Vagina (tissue), 2 donors: ENCODE measurements at regions not wholly inside any gene's neighbourhood (a gene's known extent, or its start where the extent isn't known, plus 50 kb on each side); places are given as distances from the start of the nearest gene placed in this dataset.

ENCODE experiments used
- DNase-seq, 2 donors: peaks; one replicate each; pipeline ENCODE4 v3.0.0-alpha.2; 2017; ENCODE audit errors: extremely low spot score in 2 of 2
- H3K27ac ChIP-seq: fragments of 200-600 bp; sonication (generic); one replicate; pipeline ENCODE4 v1.5.1; 2019
- H3K27me3 ChIP-seq: fragments of 200-600 bp; sonication (generic); one replicate; pipeline ENCODE4 v1.5.1; 2019
- H3K36me3 ChIP-seq, 2 donors: fragments of 200-600 bp; sonication (generic); one replicate each; pipeline ENCODE4 v1.5.1; 2017 to 2019
- H3K4me1 ChIP-seq: fragments of 200-600 bp; sonication (generic); one replicate; pipeline ENCODE4 v1.5.1; 2019
- H3K4me3 ChIP-seq, 2 donors: fragments of 200-600 bp; sonication (generic); 1 replicate in 1 of 2; 2 replicates in 1 of 2; pipeline ENCODE4 v1.5.1; 2016 to 2019
- H3K9me3 ChIP-seq: fragments of 200-600 bp; sonication (generic); one replicate; pipeline ENCODE4 v1.5.1; 2019
- CTCF ChIP-seq, 3 experiments: fragments of 450-650 bp in 2 of 3; fragments of 200-600 bp in 1 of 3; sonication (generic) in 1 of 3; IDR thresholded peaks; one replicate each; pipeline ENCODE4 v1.5.1; 2017 to 2019; ENCODE audit warnings: antibody characterized with exemption in 3 of 3, mild to moderate bottlenecking in 2 of 3, moderate library complexity in 2 of 3
- POLR2A ChIP-seq, 2 donors: fragments of 450-650 bp; IDR thresholded peaks; one replicate each; pipeline ENCODE4 v1.6.1; 2017; ENCODE audit warnings: antibody characterized with exemption in 2 of 2, mild to moderate bottlenecking in 2 of 2, moderate library complexity in 2 of 2
- POLR2AphosphoS5 ChIP-seq, 2 donors: sonication (generic); formaldehyde crosslinking; IDR thresholded peaks; one replicate each; pipeline ENCODE4 v1.9.0; 2017; ENCODE audit warnings: antibody characterized with exemption in 2 of 2, mild to moderate bottlenecking in 2 of 2, low read depth in 1 of 2; ENCODE audit not compliant: insufficient read depth in 1 of 2
- intact Hi-C: fragments of 100-400 bp; cut with DNase I; formaldehyde crosslinking; loops from one replicate; pipeline ENCODE4 v1.15.1; 2023

DNA sequence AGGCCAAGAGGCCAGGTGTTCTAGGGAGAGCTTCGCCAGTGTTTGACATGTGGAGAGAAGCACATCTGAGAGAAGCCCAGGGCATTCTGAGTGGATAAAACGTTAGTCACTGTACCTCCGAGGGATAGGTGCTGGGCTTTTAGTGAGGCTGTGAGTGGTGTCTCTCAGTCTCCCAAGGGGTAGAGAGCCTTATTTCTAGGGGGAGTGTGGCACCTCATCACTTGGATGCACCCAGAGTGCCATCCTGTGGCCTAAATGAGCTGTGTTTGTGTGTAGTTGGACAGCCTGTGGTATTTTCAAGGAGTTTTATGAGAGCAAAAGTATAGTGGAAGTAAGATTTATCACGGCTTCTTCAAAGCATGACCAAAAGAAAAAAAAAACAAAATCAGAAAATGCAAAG is 1046.9 kb upstream of the WWC1 start:
- no peak for DNase-seq
- Histone ChIP-seq H3K4me1 (no peaks in the 10 kb centered on the region), H3K27me3 (no peaks in the 10 kb centered on the region), H3K27ac (no peak overlapping the region), H3K9me3 (no peaks in the 10 kb centered on the region), H3K4me3 (no peak overlapping the region), H3K36me3 (no peaks in the 10 kb centered on the region)
- TF ChIP-seq POLR2AphosphoS5 (IDR thresholded peaks at IDR 0.05; ENCODE audit: insufficient read depth in 1 of 2, low read depth in 1 of 2) (no peak), CTCF (IDR thresholded peaks at IDR 0.05) (no peak), POLR2A (IDR thresholded peaks at IDR 0.05) (no peak)
- intact Hi-C loops, result no loop called here

DNA sequence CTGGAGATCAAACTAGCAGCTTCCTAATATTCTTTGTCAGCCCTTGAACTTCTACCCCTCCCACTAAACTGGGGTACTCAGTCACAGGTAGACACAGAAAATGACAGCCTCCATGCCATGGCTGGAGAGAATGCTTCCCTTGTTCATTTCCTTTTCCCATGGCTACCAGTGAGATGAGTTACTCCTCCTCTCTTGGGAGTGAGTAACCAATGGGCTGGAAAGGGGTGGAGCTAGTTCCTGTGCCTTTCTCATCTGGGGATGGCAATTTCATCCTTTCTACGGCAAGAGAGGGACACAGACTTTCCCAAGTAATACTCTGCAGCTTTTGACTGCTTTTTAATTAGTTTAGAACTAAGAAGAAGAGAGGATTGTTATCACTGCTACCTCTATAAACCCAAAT is 1045.6 kb upstream of the WWC1 start:
- Histone ChIP-seq H3K36me3 (no peaks in the 10 kb centered on the region), H3K9me3 (no peaks in the 10 kb centered on the region)
- intact Hi-C loops, result no loop called here

GRCh38 chr5:167247816-167248215 is 1043.6 kb upstream of the WWC1 start:
- no peak for DNase-seq
- Histone ChIP-seq H3K9me3 (no peaks in the 10 kb centered on the region), H3K36me3 (no peaks in the 10 kb centered on the region), H3K27me3 (no peaks in the 10 kb centered on the region), H3K4me3 (no peak overlapping the region), H3K4me1 (no peaks in the 10 kb centered on the region), H3K27ac (no peak overlapping the region)
- TF ChIP-seq CTCF (IDR thresholded peaks at IDR 0.05) (no peak), POLR2A (IDR thresholded peaks at IDR 0.05) (no peak), POLR2AphosphoS5 (IDR thresholded peaks at IDR 0.05; ENCODE audit: insufficient read depth in 1 of 2, low read depth in 1 of 2) (no peak)
- intact Hi-C loops, result no loop called here

More for the DNA sequence above, 1045.6 kb upstream of the WWC1 start:
- no peak for DNase-seq
- H3K27ac ChIP-seq, result no peak overlapping the region
- TF ChIP-seq CTCF (IDR thresholded peaks at IDR 0.05), result no peak
- H3K4me1 ChIP-seq, result no peaks in the 10 kb centered on the region
- H3K4me3 ChIP-seq, result no peak overlapping the region
- H3K27me3 ChIP-seq, result no peaks in the 10 kb centered on the region

- no peaks in the 10 kb centered on the region for H3K9me3 ChIP-seq
- no peak for TF ChIP-seq POLR2A (IDR thresholded peaks at IDR 0.05)
- no peak for TF ChIP-seq CTCF (IDR thresholded peaks at IDR 0.05)
- no peak for TF ChIP-seq POLR2AphosphoS5 (IDR thresholded peaks at IDR 0.05; ENCODE audit: insufficient read depth in 1 of 2, low read depth in 1 of 2)
- H3K4me1 ChIP-seq, result no peaks in the 10 kb centered on the region
- no peak overlapping the region for H3K27ac ChIP-seq
- H3K27me3 ChIP-seq, result no peaks in the 10 kb centered on the region
- DNase-seq, result no peak
- intact Hi-C loops, result no loop called here
- H3K4me3 ChIP-seq, result no peak overlapping the region
- H3K36me3 ChIP-seq, result no peaks in the 10 kb centered on the region
Measured at GRCh38 chr5:167248257-167248656, 1043.2 kb upstream of the WWC1 start.

- DNase-seq, result no peak
- Histone ChIP-seq H3K27ac (no peak overlapping the region), H3K4me1 (no peaks in the 10 kb centered on the region), H3K36me3 (no peaks in the 10 kb centered on the region), H3K27me3 (no peaks in the 10 kb centered on the region), H3K9me3 (no peaks in the 10 kb centered on the region), H3K4me3 (no peak overlapping the region)
- intact Hi-C loops, result no loop called here
- no peak for TF ChIP-seq POLR2AphosphoS5 (IDR thresholded peaks at IDR 0.05; ENCODE audit: insufficient read depth in 1 of 2, low read depth in 1 of 2)
- TF ChIP-seq POLR2A (IDR thresholded peaks at IDR 0.05), result no peak
- no peak for TF ChIP-seq CTCF (IDR thresholded peaks at IDR 0.05)
Measured at GRCh38 chr5:167250996-167251395, 1040.4 kb upstream of the WWC1 start.
